ENCODE measurements at regions not wholly inside any gene's neighbourhood (a gene's known extent, or its start where the extent isn't known, plus 50 kb on each side); places are given as distances from the start of the nearest gene placed in this dataset.

GRCh38 chr5:158458086-158458485 lies 599.1 kb upstream of the CLINT1 start:
- TF ChIP-seq CTCF (conservative IDR thresholded peaks at IDR 0.05 in 1 of 2, IDR thresholded peaks at IDR 0.05 in 1 of 2; ENCODE audit: low read depth in 1 of 2, low read length in 2 of 2) (no peak), EZH2 (IDR thresholded peaks at IDR 0.05; ENCODE audit: low read length, missing control alignments) (no peak)
